Chondrocyte (in vitro differentiated cells): ENCODE measurements at regions not wholly inside any gene's neighbourhood (a gene's known extent, or its start where the extent isn't known, plus 50 kb on each side); places are given as distances from the start of the nearest gene placed in this dataset.

Experiments
- DNase-seq: peaks from one replicate; pipeline ENCODE4 v3.0.0; 2021; ENCODE audit warnings: mixed read lengths, low spot score
- H3K27ac Mint-ChIP-seq: one replicate; pipeline ENCODE4 v1.8.0; 2021; ENCODE audit warnings: mild to moderate bottlenecking, moderate library complexity, mixed read lengths; ENCODE audit not compliant: unreplicated experiment
- H3K27me3 Mint-ChIP-seq: 2 replicates; pipeline ENCODE4 v1.8.0; 2021; ENCODE audit warnings: low read depth, mixed read lengths
- H3K36me3 Mint-ChIP-seq: 2 replicates; pipeline ENCODE4 v1.8.0; 2021; ENCODE audit warnings: low read depth, mixed read lengths
- H3K4me1 Mint-ChIP-seq: 2 replicates; pipeline ENCODE4 v1.8.0; 2021; ENCODE audit warnings: low read depth, mild to moderate bottlenecking, mixed read lengths
- H3K4me3 Mint-ChIP-seq: one replicate; pipeline ENCODE4 v1.8.0; 2021; ENCODE audit warnings: mild to moderate bottlenecking, moderate library complexity, mixed read lengths; ENCODE audit not compliant: unreplicated experiment
- H3K9me3 Mint-ChIP-seq: 2 replicates; pipeline ENCODE4 v1.8.0; 2021; ENCODE audit warnings: low read depth, mixed read lengths
- TF ChIP-seq, protein P1 (sequence below): fragments of 200-600 bp; sonication (generic); IDR thresholded peaks from 2 replicates; pipeline ENCODE4 v1.5.0; 2021; ENCODE audit warnings: antibody characterized with exemption, mild to moderate bottlenecking, moderate library complexity

DNA sequence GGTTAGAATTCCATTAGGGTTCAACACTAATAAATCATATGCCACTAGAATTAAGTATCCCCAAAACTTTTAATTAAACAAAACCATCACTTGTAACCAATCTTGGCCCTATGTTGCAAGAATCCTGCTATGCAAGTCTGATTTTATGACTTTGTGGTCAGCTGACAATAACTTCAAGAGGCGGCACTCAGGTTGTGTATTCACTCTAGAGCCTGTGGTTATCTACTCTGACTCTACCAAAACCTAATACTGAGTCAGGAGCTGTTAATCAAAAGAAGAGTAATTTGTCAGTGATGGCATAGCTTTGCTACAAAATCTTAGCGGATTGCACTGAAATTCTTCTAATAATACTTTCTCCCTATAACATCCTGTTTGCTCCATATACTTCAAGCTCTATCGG lies 253.7 kb downstream of the AASDHPPT start:
- TF ChIP-seq, protein P1, sequence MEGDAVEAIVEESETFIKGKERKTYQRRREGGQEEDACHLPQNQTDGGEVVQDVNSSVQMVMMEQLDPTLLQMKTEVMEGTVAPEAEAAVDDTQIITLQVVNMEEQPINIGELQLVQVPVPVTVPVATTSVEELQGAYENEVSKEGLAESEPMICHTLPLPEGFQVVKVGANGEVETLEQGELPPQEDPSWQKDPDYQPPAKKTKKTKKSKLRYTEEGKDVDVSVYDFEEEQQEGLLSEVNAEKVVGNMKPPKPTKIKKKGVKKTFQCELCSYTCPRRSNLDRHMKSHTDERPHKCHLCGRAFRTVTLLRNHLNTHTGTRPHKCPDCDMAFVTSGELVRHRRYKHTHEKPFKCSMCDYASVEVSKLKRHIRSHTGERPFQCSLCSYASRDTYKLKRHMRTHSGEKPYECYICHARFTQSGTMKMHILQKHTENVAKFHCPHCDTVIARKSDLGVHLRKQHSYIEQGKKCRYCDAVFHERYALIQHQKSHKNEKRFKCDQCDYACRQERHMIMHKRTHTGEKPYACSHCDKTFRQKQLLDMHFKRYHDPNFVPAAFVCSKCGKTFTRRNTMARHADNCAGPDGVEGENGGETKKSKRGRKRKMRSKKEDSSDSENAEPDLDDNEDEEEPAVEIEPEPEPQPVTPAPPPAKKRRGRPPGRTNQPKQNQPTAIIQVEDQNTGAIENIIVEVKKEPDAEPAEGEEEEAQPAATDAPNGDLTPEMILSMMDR = no peak
- Mint-ChIP-seq H3K36me3 (no peaks in the 10 kb centered on the region), H3K9me3 (no peaks in the 10 kb centered on the region), H3K27me3 (no peaks in the 10 kb centered on the region), H3K4me1 (no peaks in the 10 kb centered on the region), H3K27ac (no peak overlapping the region), H3K4me3 (no peak overlapping the region)
- DNase-seq = no peak

DNA sequence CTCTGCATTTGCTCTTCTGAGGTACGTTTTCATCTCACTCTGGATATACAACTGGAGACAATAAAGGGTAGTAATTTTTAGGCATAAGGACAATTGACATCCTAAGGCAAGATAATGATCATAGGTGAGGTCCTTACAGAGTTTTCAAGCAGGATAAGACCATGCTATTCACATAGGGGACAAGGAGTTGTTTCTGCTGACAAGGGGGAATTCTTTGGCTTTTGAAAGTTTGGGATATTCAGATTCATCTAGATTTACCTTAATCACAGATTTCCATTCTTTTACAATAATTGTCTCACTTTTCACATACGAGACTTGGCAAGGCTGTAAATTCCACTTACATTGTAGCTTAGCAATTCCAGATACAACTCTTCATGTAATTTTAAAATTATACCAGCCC lies 256.2 kb downstream of the AASDHPPT start:
- no peak overlapping the region for H3K27ac Mint-ChIP-seq
- H3K36me3 Mint-ChIP-seq = no peaks in the 10 kb centered on the region
- no peaks in the 10 kb centered on the region for H3K9me3 Mint-ChIP-seq
- no peak overlapping the region for H3K4me3 Mint-ChIP-seq
- TF ChIP-seq, protein P1 = no peak
- no peaks in the 10 kb centered on the region for H3K27me3 Mint-ChIP-seq
- H3K4me1 Mint-ChIP-seq = no peaks in the 10 kb centered on the region
- DNase-seq = no peak

DNA sequence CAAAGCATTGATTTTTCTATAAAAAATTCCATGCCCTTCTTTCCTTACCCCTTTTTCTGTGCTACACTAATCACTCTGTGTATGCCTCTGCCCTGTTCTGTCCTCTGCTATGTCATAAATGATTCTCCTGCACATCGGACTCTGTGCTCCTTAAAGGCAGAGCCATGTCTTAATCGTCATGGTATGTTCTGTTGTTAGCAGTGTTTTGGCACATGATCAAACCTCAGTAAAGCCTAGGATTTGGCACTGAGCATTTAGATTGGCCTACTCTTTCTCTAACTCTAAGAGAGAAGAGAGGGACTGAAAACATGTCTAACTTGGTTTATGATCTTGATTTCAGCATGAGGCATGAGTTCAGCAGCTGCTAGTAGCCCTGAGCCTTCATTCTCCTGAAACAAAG lies 266.9 kb downstream of the AASDHPPT start:
- Mint-ChIP-seq H3K36me3 (no peaks in the 10 kb centered on the region), H3K9me3 (peaks cover 3% of the 10 kb centered on the region), H3K27me3 (no peaks in the 10 kb centered on the region), H3K4me1 (peaks cover 5% of the 10 kb centered on the region), H3K4me3 (no peak overlapping the region), H3K27ac (no peak overlapping the region)
- no peak for DNase-seq
- TF ChIP-seq, protein P1 = no peak

DNA sequence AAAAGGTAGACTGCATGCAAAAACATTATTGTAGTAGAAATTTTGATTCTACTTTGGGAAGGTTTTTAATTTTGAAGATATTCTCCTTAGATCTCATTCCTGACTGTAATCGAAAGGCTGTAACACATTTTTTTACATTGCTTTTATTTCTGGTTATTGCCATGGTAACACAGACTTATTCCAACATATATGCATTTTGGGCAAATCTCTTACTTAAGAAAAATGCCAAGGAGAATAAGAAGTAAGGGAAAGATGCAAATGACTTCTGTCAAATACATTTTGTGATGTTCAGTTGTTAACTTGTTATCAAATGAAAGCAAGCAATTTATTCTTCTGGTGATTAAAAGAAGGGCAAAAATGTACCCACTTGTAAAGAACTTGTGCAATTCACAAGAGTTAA lies 267.5 kb downstream of the AASDHPPT start:
- Mint-ChIP-seq H3K27ac (no peak overlapping the region), H3K36me3 (no peaks in the 10 kb centered on the region), H3K27me3 (no peaks in the 10 kb centered on the region), H3K9me3 (peaks cover 3% of the 10 kb centered on the region), H3K4me1 (peaks cover 5% of the 10 kb centered on the region), H3K4me3 (no peak overlapping the region)
- TF ChIP-seq, protein P1 = no peak
- no peak for DNase-seq

DNA sequence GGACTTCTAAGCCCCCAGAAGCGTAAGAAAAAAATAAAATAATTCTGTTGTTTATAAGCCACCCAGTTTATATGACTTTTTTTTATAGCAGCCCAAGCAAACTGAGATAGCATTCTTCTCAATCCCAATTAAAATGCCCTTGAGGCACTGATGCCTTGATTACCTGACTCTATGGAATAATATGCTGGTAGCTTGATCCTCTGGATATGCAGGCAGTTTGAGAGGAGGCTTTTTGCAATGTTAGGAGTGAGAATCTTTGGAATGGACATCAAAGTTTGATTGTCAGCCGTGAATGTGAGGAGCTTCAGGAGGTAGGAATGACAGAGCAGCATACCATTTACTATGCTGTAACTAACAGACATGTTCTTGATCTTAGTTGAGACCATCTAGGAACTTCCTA lies 275.6 kb downstream of the AASDHPPT start:
- H3K27ac Mint-ChIP-seq = no peak overlapping the region
- H3K4me3 Mint-ChIP-seq = no peak overlapping the region
- no peak for DNase-seq
- no peaks in the 10 kb centered on the region for H3K27me3 Mint-ChIP-seq
- TF ChIP-seq, protein P1 = no peak
- H3K9me3 Mint-ChIP-seq = peaks cover 6% of the 10 kb centered on the region
- H3K36me3 Mint-ChIP-seq = no peaks in the 10 kb centered on the region
- no peaks in the 10 kb centered on the region for H3K4me1 Mint-ChIP-seq
